ENCODE measurements at regions not wholly inside any gene's neighbourhood (a gene's known extent, or its start where the extent isn't known, plus 50 kb on each side); places are given as distances from the start of the nearest gene placed in this dataset.

- no peak for TF ChIP-seq CTCF (conservative IDR thresholded peaks at IDR 0.05; ENCODE audit: low read length)
- no peak for TF ChIP-seq EZH2phosphoT487 (IDR thresholded peaks at IDR 0.05; ENCODE audit: borderline replicate concordance, low read depth, low read length)
Measured at GRCh38 chr19:22527554-22527953, 105.4 kb upstream of the ZNF98 start.
